ENCODE measurements at regions not wholly inside any gene's neighbourhood (a gene's known extent, or its start where the extent isn't known, plus 50 kb on each side); places are given as distances from the start of the nearest gene placed in this dataset.
"Not testable (repeated sequence)": the region's sequence is repeated elsewhere in the genome, so short reads cannot be mapped to it uniquely, and the experiment has no call there.

- DNase-seq, result no peak
Observed at GRCh38 chr13:94902722-94903407, 190.5 kb upstream of the SOX21 start.

DNA sequence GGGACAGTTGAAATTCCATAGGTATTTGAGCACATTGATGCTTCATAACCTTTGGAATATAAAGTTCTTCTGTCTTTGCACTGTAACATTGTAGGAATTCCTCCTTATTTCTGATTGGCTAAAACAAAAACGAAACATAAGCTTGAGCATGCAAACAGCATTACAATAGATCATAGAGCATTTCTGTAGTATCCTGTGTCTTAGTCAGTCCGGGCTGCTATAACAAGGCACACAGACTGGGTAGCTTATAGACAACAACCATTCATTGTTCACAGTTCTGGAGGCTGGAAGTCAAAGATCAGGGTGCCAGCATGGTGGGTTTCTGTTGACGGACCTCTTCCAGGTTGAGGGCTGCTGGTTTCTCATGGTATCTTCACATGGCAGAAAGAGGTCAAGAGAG lies 188.7 kb upstream of the SOX21 start:
- no peak for DNase-seq

- no peak for DNase-seq
Observed at GRCh38 chr13:94896719-94897317, 184.5 kb upstream of the SOX21 start.

DNA sequence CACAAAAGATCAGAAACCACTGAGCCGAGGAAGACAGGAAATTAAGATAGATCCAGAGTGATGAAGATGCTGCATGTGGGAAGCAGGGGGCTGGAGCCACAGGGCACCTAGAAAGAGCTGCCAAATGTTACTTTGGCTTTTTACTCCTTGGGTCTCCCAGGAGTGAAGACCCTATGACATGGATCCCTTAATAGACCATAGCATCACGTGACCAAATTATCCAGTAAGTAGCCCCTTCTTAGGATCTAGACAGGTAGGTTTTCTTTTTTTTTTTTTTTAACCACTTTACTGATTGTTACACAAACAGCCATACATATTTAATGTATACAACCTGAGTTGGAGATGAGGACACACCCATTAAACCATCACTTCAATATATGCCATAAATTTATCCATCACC lies 183.9 kb upstream of the SOX21 start:
- DNase-seq, result no peak

DNA sequence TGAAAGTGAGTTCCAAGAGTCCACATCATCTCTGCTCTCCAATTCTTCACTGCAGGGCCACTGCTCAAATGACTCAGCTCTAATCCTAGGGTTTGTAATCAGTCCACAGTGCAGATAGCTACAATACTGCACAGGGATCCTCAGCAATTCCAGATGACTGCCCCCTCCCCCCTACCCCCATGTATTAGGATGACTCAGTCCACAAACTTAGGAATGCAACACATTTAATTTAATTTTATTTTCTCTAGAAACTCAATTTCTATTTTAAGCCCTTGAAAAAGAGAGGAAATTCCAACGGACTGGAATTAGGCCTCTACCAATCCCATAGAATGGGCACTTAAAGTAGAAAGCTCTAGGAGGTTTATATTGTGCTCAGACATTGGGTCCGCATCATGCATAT lies 173.8 kb upstream of the SOX21 start:
- DNase-seq, result no peak

DNA sequence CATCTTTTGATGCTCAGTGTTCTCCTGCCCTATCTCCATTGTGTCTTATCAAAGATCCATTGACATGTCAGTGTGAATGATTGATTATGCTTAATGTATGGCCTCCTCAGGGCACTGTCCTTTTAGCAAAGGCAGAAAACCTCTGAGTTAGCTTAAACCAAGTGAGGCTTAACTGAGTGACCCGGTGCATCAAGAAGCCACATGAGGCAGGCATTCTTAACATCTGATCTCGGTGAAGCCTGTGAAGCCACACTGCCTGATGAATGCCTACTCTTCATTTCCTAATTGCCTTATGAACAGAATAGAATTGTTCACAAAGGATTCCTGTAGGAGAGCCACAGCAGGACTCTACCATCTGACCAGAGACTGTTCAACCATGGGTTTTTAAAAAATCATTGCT lies 168.1 kb upstream of the SOX21 start:
- DNase-seq, result no peak

GRCh38 chr13:94878602-94879165 lies 166.3 kb upstream of the SOX21 start:
- DNase-seq, result no peak

DNA sequence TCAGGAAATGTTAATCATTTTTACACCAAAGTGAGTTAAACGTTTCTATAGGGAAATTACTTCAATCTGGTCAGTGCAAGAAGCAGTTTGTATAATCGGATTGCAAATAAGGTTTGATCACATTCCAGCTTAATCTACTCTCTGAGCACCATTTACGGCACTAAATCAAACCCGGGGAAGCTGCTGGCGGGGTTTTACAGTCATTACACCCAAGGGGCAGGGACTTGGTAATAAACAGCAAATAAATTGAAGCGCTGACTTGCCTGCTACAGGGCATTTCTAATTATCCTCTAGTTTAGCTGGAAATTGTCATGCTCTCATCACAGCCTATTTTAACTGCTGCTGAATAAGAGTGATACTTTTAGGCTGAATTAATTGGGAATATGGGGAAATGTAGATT lies 152.1 kb upstream of the SOX21 start:
- DNase-seq, result no peak

- DNase-seq, result no peak
Observed at GRCh38 chr13:94860981-94861407, 148.6 kb upstream of the SOX21 start.

DNA sequence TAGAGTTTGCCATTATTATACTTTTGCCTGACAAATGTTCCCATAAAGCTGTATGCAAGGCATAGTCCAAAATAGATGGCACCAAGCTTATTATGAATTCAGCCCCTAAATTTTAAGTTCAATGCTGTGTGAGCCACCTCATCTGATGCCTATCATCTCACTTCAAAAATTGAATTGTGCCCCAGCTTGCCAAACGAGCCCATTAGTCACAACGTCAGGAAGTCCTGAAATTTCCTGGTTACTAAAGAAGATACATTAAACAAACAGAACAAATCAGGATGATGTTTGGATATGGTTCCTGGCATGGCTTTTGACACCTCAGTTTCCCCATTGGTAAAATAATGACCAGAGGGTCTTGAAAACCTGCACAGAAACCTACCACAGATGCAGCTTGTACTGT lies 147.5 kb upstream of the SOX21 start:
- no peak for DNase-seq

GRCh38 chr13:94859278-94859691 lies 146.9 kb upstream of the SOX21 start:
- no peak for DNase-seq

- DNase-seq, result no peak
Observed at GRCh38 chr13:94858856-94859255, 146.5 kb upstream of the SOX21 start.

- no peak for DNase-seq
Observed at GRCh38 chr13:94854688-94855087, 142.3 kb upstream of the SOX21 start.

DNA sequence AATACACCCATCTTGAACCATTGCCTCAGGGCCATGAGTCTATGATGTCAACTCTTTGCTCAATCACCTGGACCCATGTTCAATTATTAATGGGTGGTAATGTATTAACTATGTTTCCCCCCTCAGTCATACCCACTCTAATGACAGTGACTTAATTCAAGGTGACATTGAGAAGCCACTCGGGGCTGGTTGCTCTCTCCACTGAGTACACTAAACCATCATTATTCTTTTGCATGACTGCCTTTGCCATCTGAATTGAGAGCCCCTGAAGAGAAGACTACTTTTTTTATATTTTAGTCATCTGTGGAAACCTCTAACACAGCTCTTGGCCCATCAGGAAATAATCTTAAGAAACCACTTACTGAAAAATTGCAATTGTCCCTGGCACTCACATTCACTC lies 139.2 kb upstream of the SOX21 start:
- DNase-seq, result no peak

DNA sequence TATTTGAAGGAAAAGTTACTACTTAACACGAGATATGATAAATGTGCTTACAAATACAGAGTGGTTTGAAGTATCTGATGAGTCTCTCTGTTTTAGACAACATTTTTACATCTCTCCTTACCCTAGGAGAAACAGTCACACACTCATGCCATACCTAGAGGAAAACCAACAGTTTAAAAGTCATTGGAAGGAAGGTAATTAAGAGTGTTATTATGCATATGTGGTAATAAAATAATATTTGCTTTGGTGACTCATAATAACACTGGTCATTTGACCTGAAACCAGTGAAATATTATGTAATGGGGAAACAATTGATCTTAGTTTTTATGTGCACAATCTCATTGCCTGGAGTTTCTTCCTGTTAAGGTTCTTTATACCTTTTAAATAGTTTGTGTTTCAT lies 136.9 kb upstream of the SOX21 start:
- DNase-seq, result no peak

- DNase-seq, result no peak
Observed at GRCh38 chr13:94842901-94843300, 130.6 kb upstream of the SOX21 start.

GRCh38 chr13:94837056-94837455 lies 124.7 kb upstream of the SOX21 start:
- not testable (repeated sequence) for DNase-seq

- no peak for DNase-seq
Observed at GRCh38 chr13:94829837-94830365, 117.6 kb upstream of the SOX21 start.

DNA sequence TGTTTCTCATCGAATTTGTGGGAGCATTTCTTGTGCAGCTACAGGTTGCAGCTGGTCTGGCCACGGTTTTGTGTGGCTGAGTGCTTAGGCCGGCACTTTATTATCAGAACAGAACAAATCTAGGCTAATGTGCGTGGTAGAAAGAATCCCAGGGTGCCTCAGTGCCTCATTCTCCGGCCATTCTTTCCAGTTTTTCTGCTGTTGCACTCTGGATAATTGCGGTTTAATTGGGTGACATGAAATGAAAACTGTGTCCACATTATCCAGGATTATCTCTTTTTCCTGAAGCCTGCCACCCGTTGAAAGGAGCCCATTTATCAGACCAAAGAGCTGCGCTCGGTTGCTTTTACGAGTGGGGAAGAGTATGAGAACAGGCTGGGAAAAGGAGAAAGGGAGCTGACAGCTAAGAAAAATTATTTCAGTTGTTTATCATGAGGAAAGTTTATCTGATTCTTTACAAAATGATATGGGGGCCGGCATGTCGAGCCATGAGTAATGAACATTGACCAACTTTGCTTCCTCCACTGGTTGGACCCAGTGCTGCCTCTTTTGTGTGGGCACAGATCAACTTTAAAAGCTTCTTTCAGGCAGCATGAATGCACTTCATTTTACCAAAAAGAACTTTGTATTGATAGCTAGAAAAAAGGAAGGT lies 117.0 kb upstream of the SOX21 start:
- no peak for DNase-seq

DNA sequence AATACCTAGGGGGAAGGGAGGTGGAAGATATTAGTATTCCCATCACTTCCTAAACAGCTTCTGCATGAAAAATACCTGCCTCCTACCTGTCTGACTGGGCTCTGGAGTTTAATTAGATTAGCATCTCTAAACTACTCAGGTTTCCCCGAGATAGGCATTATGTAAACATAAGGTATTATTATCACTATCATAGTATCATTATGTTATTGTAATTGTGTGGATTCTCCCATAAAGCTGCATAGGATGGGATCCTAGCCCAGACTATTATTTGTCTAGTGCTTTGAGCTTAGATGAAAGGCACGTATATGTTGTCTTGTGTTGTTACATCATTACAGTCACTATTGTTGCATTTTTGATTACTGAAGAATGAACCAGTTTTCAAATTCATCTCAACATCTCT lies 115.2 kb upstream of the SOX21 start:
- no peak for DNase-seq

DNA sequence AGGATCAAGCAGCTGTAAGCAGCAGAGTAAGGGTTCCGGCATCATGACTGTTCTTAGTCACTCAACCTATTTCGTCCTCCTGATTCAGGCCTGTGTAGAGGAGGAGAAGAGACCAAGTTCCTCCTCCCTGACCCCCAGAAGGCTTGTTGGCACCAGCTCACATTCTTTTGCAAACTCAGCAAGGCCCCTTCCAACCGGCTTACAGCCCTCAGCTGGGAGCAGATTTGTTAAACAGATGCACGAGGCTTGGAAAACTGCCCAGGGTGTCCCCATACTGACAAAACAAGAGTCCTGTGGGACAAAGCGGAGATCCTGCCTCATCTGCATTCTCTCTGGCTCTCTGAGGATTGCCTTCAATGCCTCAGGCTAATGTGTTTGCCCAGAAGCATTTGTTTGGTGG lies 113.2 kb upstream of the SOX21 start:
- no peak for DNase-seq

DNA sequence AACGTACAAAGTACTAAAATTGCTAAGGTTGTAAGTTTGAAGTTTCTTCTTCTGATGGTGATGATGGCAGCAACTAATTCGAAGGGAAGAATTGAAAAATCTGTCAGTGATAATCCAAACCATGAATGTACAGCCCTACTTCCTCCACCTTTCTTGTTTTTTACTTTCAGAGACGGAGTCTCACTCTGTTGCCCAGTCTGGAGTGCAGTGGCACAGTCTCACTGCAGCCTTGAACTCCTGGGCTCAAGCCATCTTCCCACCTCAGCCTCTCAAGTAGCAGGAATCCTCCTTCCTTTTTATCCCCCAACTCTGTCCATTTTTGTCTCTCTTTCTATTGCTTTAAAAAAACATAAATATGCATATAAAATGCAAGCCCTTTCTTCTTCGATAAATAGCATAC lies 112.3 kb upstream of the SOX21 start:
- DNase-seq, result no peak

GRCh38 chr13:94822356-94822755 lies 110.0 kb upstream of the SOX21 start:
- no peak for DNase-seq

GRCh38 chr13:94816256-94816655 lies 103.9 kb upstream of the SOX21 start:
- DNase-seq, result no peak
